ENCODE measurements at regions not wholly inside any gene's neighbourhood (a gene's known extent, or its start where the extent isn't known, plus 50 kb on each side); places are given as distances from the start of the nearest gene placed in this dataset.

DNA sequence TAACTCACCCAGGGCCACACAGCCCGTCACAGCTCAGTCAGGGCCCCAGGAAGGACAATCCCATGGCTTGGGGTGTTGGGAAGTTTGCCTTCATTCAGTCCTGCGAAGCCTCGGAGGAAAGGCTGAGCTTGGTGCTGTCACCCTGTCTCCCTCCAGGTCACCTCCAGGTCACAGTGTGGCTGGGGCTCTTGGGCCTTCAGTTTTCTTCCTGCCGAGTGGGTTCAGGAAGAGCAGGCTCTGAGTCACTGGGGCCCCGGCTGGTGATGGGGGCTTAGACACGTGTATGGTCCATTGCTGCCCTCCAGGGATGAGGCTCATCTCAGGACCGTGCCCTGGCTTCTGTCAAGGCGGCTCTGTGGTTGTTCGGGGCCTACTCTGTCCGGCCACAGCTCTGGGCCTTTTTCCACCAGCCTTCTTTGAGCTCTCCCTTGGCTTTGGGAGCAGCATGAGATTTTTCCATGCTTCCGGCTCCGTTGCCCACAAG lies 118.6 kb downstream of the INHBB start (continued):
- TF ChIP-seq RAD21 (CRISPR knock-in tag; IDR thresholded peaks at IDR 0.05): no peak
- no peak for TF ChIP-seq ZFP41 (CRISPR knock-in tag; IDR thresholded peaks at IDR 0.05; ENCODE audit: borderline replicate concordance)
- TF ChIP-seq CBX5 (CRISPR knock-in tag; IDR thresholded peaks at IDR 0.05; ENCODE audit: borderline replicate concordance): no peak
- no peak for TF ChIP-seq HOXA5 (CRISPR knock-in tag; IDR thresholded peaks at IDR 0.05)
- no peak for TF ChIP-seq MEF2D (CRISPR knock-in tag; IDR thresholded peaks at IDR 0.05)
- TF ChIP-seq SP1 (IDR thresholded peaks at IDR 0.05): no peak
- TF ChIP-seq SP1 (CRISPR knock-in tag; IDR thresholded peaks at IDR 0.05): no peak
- TF ChIP-seq KLF16 (CRISPR knock-in tag; IDR thresholded peaks at IDR 0.05): no peak
- TF ChIP-seq SAP130 (CRISPR knock-in tag; IDR thresholded peaks at IDR 0.05; ENCODE audit: low read depth): no peak
- no peak for TF ChIP-seq CHCHD3 (CRISPR knock-in tag; IDR thresholded peaks at IDR 0.05)
- TF ChIP-seq HMG20A (CRISPR knock-in tag; IDR thresholded peaks at IDR 0.05; ENCODE audit: borderline replicate concordance): no peak
- TF ChIP-seq ZNF768 (CRISPR knock-in tag; IDR thresholded peaks at IDR 0.05): peak; percentile 98
- peak; percentile 35; the same call in 1 of the 2 replicates for TF ChIP-seq BRD4 (CRISPR knock-in tag; IDR thresholded peaks at IDR 0.05)
- no peak for TF ChIP-seq ZNF792 (CRISPR knock-in tag; IDR thresholded peaks at IDR 0.05)

GRCh38 chr2:120465012-120465700 lies 119.2 kb downstream of the INHBB start:
- H3K4me2 ChIP-seq (ENCODE audit: low read depth, low read length): peak overlapping the region; percentile 98
- H3K4me3 ChIP-seq (replicated peaks in 1 of 3; ENCODE audit: insufficient read depth in 1 of 3, low read depth in 2 of 3, low read length in 3 of 3): peak overlapping the region; percentile 51 to 73 (median 57); a peak in 5 of 6 replicates
- peak overlapping the region; percentile 88 for H3K9ac ChIP-seq (ENCODE audit: insufficient read depth, low read depth, low read length)
- no peak overlapping the region for H2AFZ ChIP-seq (ENCODE audit: low read length)
- ChIA-PET POLR2A (interaction anchor here (0.7 to 6.0 kb wide), 42 partner anchors 8 to 1184 kb away, joined by 3 to 159 read pairs (median 10); partner anchors contain the start of gene CLASP1), CTCF (ENCODE audit: low intra/inter-chr PET ratio, low total read pairs) (interaction anchor here (1.1 kb wide), 1 partner anchor 88 kb away, joined by 3 read pairs; no protein-coding TSS in a partner anchor)
- H3K36me3 ChIP-seq (replicated peaks in 1 of 2; ENCODE audit: control insufficient read depth in 1 of 2, insufficient read depth in 2 of 2, low read length in 2 of 2): no peaks in the 10 kb centered on the region
- BruUV-seq (replicated peaks): no TSS peak
- no peaks in the 10 kb centered on the region for H4K20me1 ChIP-seq (ENCODE audit: insufficient read depth, low read length)
- H3K27ac ChIP-seq (ENCODE audit: extremely low read length, insufficient read depth, low read length): peak overlapping the region; percentile 95
- H3K79me2 ChIP-seq (ENCODE audit: insufficient read depth, low read length): no peaks in the 10 kb centered on the region
- intact Hi-C loops (cut with micrococcal nuclease; ENCODE audit: unreplicated experiment): no loop called here
- ATAC-seq (peak; percentile 6), FAIRE-seq (no peak), DNase-seq (ENCODE audit: low spot score) (no peak)
- no peaks in the 10 kb centered on the region for H3K9me3 ChIP-seq (ENCODE audit: low read length)
- peaks cover 66% of the 10 kb centered on the region for H3K4me1 ChIP-seq (ENCODE audit: insufficient read depth, low read length)
- WGBS (ENCODE audit: low lambda C conversion rate): 75% methylated on average over 7 of the region's 11 CpGs
- in situ Hi-C loops (cut with HindIII; ENCODE audit: extremely low pct_ligation_motif_present, low pct_unique_long_range_greater_than_20kb): no loop called here
- no peaks in the 10 kb centered on the region for H3K27me3 ChIP-seq (ENCODE audit: control insufficient read depth in 1 of 2, insufficient read depth in 2 of 2, low read length in 2 of 2)
- TF ChIP-seq ZC3H4 (CRISPR knock-in tag; IDR thresholded peaks at IDR 0.05; ENCODE audit: borderline replicate concordance): peak; percentile 83; the same call in 1 of the 2 replicates
- TF ChIP-seq BRD4 (CRISPR knock-in tag; IDR thresholded peaks at IDR 0.05): no peak
- TF ChIP-seq, protein P1, sequence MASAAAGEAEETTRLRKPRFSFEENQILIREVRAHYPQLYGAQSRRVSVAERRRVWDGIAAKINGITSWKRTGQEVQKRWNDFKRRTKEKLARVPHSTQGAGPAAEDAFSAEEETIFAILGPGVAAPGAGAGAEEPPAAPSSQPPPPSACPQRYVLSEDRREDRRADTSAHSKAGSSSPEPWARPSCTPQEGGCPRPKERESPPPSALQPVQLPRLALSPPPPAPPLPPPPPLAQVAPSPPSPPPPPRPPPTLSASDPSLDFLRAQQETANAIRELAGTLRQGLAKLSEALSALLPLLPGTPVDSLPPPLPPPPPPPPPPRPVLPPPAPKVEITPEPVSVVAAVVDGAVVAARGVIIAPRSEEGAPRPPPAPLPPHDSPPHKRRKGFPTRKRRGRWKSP (CRISPR knock-in tag; IDR thresholded peaks at IDR 0.05): no peak
- TF ChIP-seq ZIK1 (CRISPR knock-in tag; IDR thresholded peaks at IDR 0.05; ENCODE audit: borderline replicate concordance, low read depth): no peak
- 0 out of 2 replicates have a peak, but pooled peaks have one; percentile 27 for TF ChIP-seq SP5 (CRISPR knock-in tag; IDR thresholded peaks at IDR 0.05; ENCODE audit: borderline replicate concordance, low read depth)
- TF ChIP-seq ZMYM3 (CRISPR knock-in tag; IDR thresholded peaks at IDR 0.05): peak; percentile 82; the same call in 1 of the 2 replicates
- TF ChIP-seq, protein P2, sequence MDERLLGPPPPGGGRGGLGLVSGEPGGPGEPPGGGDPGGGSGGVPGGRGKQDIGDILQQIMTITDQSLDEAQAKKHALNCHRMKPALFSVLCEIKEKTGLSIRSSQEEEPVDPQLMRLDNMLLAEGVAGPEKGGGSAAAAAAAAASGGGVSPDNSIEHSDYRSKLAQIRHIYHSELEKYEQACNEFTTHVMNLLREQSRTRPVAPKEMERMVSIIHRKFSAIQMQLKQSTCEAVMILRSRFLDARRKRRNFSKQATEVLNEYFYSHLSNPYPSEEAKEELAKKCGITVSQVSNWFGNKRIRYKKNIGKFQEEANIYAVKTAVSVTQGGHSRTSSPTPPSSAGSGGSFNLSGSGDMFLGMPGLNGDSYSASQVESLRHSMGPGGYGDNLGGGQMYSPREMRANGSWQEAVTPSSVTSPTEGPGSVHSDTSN (CRISPR knock-in tag; IDR thresholded peaks at IDR 0.05): no peak
- TF ChIP-seq, protein P3, sequence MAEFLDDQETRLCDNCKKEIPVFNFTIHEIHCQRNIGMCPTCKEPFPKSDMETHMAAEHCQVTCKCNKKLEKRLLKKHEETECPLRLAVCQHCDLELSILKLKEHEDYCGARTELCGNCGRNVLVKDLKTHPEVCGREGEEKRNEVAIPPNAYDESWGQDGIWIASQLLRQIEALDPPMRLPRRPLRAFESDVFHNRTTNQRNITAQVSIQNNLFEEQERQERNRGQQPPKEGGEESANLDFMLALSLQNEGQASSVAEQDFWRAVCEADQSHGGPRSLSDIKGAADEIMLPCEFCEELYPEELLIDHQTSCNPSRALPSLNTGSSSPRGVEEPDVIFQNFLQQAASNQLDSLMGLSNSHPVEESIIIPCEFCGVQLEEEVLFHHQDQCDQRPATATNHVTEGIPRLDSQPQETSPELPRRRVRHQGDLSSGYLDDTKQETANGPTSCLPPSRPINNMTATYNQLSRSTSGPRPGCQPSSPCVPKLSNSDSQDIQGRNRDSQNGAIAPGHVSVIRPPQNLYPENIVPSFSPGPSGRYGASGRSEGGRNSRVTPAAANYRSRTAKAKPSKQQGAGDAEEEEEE (CRISPR knock-in tag; IDR thresholded peaks at IDR 0.05; ENCODE audit: borderline replicate concordance): no peak
- TF ChIP-seq LCORL (IDR thresholded peaks at IDR 0.05): no peak
- TF ChIP-seq LCORL (CRISPR knock-in tag; IDR thresholded peaks at IDR 0.05): no peak
